HCT116 (cell line): ENCODE measurements at regions not wholly inside any gene's neighbourhood (a gene's known extent, or its start where the extent isn't known, plus 50 kb on each side); places are given as distances from the start of the nearest gene placed in this dataset.

Experiments
- POLR2A ChIP-seq: IDR thresholded peaks from 2 replicates; pipeline ENCODE4 v1.7.0; 2011; ENCODE audit warnings: borderline replicate concordance; ENCODE audit not compliant: insufficient read depth, insufficient read length; ENCODE audit errors: extremely low read depth
- POLR2AphosphoS5 ChIP-seq: IDR thresholded peaks from 2 replicates; pipeline ENCODE4 v1.6.1; 2011; ENCODE audit warnings: mild to moderate bottlenecking, low read depth, low read length, moderate library complexity
- TF ChIP-seq, protein P1 (sequence below), 3 experiments: fragments of 200-600 bp in 1 of 3; sonication (generic) in 1 of 3; IDR thresholded peaks in 2 of 3; conservative IDR thresholded peaks in 1 of 3; 2 replicates each; pipeline ENCODE4 v1.5.1; 2012 to 2017; ENCODE audit warnings: low read depth in 2 of 3, low read length in 2 of 3, antibody characterized with exemption in 1 of 3, borderline replicate concordance in 1 of 3, control low read depth in 1 of 3, mild to moderate bottlenecking in 1 of 3, mixed read lengths in 1 of 3, mixed run types in 1 of 3, moderate library complexity in 1 of 3; ENCODE audit not compliant: insufficient read depth in 1 of 3

DNA sequence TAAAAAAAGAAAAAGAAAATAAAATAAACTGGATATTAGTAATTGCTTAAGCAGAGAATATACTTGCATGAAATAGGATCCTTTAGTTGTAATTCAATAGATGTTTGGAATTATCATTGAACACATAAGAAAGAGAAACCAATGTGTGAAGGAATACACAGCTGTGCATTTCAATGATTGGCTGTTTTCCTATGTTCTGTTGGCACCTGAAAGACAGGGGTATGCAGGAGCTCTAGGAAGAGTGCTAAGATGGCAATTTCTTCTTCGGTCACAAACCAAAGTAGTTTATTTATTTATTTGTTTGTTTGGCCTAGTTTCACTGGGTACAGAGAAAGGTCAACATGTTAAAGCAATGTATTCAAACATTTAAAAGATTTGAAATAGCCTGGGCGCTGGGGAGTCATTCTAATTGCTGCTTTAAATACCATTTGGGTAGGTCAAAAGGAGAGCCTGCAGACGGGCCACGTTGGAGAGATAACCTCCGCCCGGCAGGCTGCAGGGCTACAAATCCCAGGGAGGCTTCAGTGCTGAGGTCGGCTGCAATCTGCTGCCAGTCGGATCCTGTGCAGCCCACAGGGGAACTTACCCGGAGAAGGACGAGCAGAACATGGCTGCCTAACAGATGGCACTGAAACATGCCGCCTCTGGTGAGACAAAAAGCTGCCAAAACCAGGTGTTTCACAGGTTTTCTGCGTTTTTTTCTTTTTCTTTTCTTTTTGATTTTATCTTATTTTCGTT is 154.2 kb upstream of the TYRP1 start:
- TF ChIP-seq POLR2AphosphoS5 (no peak), POLR2A (no peak)
- TF ChIP-seq, protein P1, sequence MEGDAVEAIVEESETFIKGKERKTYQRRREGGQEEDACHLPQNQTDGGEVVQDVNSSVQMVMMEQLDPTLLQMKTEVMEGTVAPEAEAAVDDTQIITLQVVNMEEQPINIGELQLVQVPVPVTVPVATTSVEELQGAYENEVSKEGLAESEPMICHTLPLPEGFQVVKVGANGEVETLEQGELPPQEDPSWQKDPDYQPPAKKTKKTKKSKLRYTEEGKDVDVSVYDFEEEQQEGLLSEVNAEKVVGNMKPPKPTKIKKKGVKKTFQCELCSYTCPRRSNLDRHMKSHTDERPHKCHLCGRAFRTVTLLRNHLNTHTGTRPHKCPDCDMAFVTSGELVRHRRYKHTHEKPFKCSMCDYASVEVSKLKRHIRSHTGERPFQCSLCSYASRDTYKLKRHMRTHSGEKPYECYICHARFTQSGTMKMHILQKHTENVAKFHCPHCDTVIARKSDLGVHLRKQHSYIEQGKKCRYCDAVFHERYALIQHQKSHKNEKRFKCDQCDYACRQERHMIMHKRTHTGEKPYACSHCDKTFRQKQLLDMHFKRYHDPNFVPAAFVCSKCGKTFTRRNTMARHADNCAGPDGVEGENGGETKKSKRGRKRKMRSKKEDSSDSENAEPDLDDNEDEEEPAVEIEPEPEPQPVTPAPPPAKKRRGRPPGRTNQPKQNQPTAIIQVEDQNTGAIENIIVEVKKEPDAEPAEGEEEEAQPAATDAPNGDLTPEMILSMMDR (IDR thresholded peaks at IDR 0.05 in 2 of 3, conservative IDR thresholded peaks at IDR 0.05 in 1 of 3; ENCODE audit: borderline replicate concordance in 1 of 3, insufficient read depth in 1 of 3, low read depth in 2 of 3, low read length in 2 of 3): no peak
